ENCODE measurements at regions not wholly inside any gene's neighbourhood (a gene's known extent, or its start where the extent isn't known, plus 50 kb on each side); places are given as distances from the start of the nearest gene placed in this dataset.

DNA sequence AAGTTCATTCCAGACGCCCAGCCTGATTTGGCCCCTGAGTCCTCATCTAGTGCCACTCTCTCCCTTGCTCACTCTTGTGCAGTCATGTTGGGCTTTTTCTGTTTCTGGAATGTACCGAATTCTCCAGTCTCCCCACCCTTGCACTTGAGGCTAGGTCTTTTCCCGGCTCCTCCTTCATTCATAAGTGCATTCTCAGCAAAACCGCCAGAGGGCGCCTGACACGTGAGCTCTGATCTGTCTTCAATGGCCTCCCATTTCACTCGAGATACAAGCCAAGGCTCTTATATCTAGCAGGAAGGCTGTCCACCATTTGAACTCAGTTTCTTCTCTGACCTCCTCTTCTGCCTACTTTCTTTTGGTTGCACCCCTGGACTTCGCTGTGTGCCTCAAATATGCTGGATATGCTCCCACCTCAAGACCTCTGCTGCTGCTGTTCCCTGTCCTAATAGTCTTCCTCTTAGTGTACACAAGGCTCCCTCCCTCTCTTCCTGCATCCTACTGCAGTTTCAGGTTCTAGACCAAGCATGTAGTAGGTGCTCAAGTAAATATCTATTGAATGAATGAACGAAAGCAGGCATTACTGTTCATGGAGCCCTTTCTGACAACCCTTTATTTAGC is 568.1 kb upstream of the WWC1 start:
- no peak for TF ChIP-seq EZH2 (IDR thresholded peaks at IDR 0.05; ENCODE audit: borderline replicate concordance, low read length)
- TF ChIP-seq, protein P1, sequence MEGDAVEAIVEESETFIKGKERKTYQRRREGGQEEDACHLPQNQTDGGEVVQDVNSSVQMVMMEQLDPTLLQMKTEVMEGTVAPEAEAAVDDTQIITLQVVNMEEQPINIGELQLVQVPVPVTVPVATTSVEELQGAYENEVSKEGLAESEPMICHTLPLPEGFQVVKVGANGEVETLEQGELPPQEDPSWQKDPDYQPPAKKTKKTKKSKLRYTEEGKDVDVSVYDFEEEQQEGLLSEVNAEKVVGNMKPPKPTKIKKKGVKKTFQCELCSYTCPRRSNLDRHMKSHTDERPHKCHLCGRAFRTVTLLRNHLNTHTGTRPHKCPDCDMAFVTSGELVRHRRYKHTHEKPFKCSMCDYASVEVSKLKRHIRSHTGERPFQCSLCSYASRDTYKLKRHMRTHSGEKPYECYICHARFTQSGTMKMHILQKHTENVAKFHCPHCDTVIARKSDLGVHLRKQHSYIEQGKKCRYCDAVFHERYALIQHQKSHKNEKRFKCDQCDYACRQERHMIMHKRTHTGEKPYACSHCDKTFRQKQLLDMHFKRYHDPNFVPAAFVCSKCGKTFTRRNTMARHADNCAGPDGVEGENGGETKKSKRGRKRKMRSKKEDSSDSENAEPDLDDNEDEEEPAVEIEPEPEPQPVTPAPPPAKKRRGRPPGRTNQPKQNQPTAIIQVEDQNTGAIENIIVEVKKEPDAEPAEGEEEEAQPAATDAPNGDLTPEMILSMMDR (IDR thresholded peaks at IDR 0.05; ENCODE audit: low read length) = peak; percentile 81
- Histone ChIP-seq H3K27me3 (ENCODE audit: insufficient read depth, low read length) (no peaks in the 10 kb centered on the region), H3F3A (ENCODE audit: insufficient read depth, low read length) (no peaks in the 10 kb centered on the region), H3K27ac (ENCODE audit: low read depth, low read length, poor library complexity, severe bottlenecking) (no peak overlapping the region), H3K36me3 (ENCODE audit: insufficient read depth, low read length) (no peaks in the 10 kb centered on the region), H3K9ac (ENCODE audit: low read length) (no peak overlapping the region), H3K79me2 (ENCODE audit: insufficient read depth, low read length) (no peaks in the 10 kb centered on the region), H3K4me3 (ENCODE audit: low read depth, low read length, poor library complexity, severe bottlenecking) (no peak overlapping the region), H3K4me1 (ENCODE audit: insufficient read depth, low read length, severe bottlenecking) (no peaks in the 10 kb centered on the region), H3K9me2 (ENCODE audit: low read depth, low read length) (no peaks in the 10 kb centered on the region), H2AFZ (ENCODE audit: low read length) (no peak overlapping the region), H4K20me1 (ENCODE audit: insufficient read depth, low read length) (no peaks in the 10 kb centered on the region), H3K4me2 (ENCODE audit: low read length) (no peak overlapping the region), H3K9me3 (ENCODE audit: low read length) (no peaks in the 10 kb centered on the region)

DNA sequence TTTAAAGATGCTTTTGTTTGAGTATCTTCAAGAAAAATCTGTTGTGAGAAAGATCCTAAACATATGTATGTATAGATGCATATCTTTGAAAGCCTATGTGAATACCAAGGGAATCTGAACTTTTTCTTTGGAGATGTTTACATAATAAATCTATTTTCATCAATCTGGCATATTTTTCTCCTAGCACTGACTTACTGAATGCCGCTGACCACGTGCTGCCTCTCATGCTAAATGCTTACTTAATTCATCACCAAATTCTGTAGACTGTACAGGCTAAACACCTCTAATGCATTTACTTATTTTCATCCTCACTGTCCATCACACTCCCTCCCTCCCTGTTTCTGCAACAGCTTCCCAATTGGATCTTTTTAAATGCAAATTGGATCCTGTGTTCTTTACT is 566.2 kb upstream of the WWC1 start:
- Histone ChIP-seq H3K27ac (ENCODE audit: low read depth, low read length, poor library complexity, severe bottlenecking) (no peak overlapping the region), H3K9ac (ENCODE audit: low read length) (no peak overlapping the region), H4K20me1 (ENCODE audit: insufficient read depth, low read length) (no peaks in the 10 kb centered on the region), H3K9me3 (ENCODE audit: low read length) (no peaks in the 10 kb centered on the region), H3K36me3 (ENCODE audit: insufficient read depth, low read length) (no peaks in the 10 kb centered on the region), H3K4me2 (ENCODE audit: low read length) (no peak overlapping the region), H2AFZ (ENCODE audit: low read length) (no peak overlapping the region), H3K4me3 (ENCODE audit: low read depth, low read length, poor library complexity, severe bottlenecking) (no peak overlapping the region), H3K27me3 (ENCODE audit: insufficient read depth, low read length) (no peaks in the 10 kb centered on the region), H3K4me1 (ENCODE audit: insufficient read depth, low read length, severe bottlenecking) (no peaks in the 10 kb centered on the region), H3K9me2 (ENCODE audit: low read depth, low read length) (no peaks in the 10 kb centered on the region), H3K79me2 (ENCODE audit: insufficient read depth, low read length) (no peaks in the 10 kb centered on the region), H3F3A (ENCODE audit: insufficient read depth, low read length) (no peaks in the 10 kb centered on the region)
- no peak for TF ChIP-seq EZH2 (IDR thresholded peaks at IDR 0.05; ENCODE audit: borderline replicate concordance, low read length)
- TF ChIP-seq, protein P1 (IDR thresholded peaks at IDR 0.05; ENCODE audit: low read length) = no peak

DNA sequence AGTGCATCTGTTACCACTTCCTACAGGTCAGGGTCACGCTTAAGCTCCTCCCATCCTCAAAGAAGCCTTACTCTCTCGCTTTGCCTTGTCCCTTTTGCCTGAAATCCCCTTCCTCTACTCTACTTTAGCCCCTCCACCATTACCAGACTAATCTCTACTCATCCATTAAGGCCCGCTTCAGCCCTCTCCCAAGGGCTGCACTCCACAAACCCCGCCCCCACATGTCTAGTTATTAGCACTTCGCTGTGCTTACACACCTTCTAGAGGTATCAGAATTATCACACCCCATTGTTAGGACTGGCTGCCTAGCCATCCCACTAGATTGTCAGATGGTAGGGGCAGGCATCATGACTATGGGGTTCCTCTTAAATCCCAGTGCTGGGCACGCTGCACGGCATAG is 565.7 kb upstream of the WWC1 start:
- no peaks in the 10 kb centered on the region for H3K27me3 ChIP-seq (ENCODE audit: insufficient read depth, low read length)
- H4K20me1 ChIP-seq (ENCODE audit: insufficient read depth, low read length) = no peaks in the 10 kb centered on the region
- no peaks in the 10 kb centered on the region for H3K79me2 ChIP-seq (ENCODE audit: insufficient read depth, low read length)
- no peaks in the 10 kb centered on the region for H3F3A ChIP-seq (ENCODE audit: insufficient read depth, low read length)
- H3K4me3 ChIP-seq (ENCODE audit: low read depth, low read length, poor library complexity, severe bottlenecking) = no peak overlapping the region
- H3K36me3 ChIP-seq (ENCODE audit: insufficient read depth, low read length) = no peaks in the 10 kb centered on the region
- TF ChIP-seq, protein P1 (IDR thresholded peaks at IDR 0.05; ENCODE audit: low read length) = no peak
- no peak for TF ChIP-seq EZH2 (IDR thresholded peaks at IDR 0.05; ENCODE audit: borderline replicate concordance, low read length)
- no peak overlapping the region for H3K9ac ChIP-seq (ENCODE audit: low read length)
- no peaks in the 10 kb centered on the region for H3K9me3 ChIP-seq (ENCODE audit: low read length)
- H3K27ac ChIP-seq (ENCODE audit: low read depth, low read length, poor library complexity, severe bottlenecking) = no peak overlapping the region
- H3K4me2 ChIP-seq (ENCODE audit: low read length) = no peak overlapping the region
- H3K4me1 ChIP-seq (ENCODE audit: insufficient read depth, low read length, severe bottlenecking) = no peaks in the 10 kb centered on the region
- no peaks in the 10 kb centered on the region for H3K9me2 ChIP-seq (ENCODE audit: low read depth, low read length)
- H2AFZ ChIP-seq (ENCODE audit: low read length) = no peak overlapping the region
